IgD-negative memory B cell (primary cell): ENCODE measurements at regions not wholly inside any gene's neighbourhood (a gene's known extent, or its start where the extent isn't known, plus 50 kb on each side); places are given as distances from the start of the nearest gene placed in this dataset.

Experiments used
- H3K27ac Mint-ChIP-seq, 3 donors: one replicate each; pipeline ENCODE4 v1.8.0; 2020 to 2022; ENCODE audit warnings: mild to moderate bottlenecking in 3 of 3, mixed read lengths in 3 of 3, moderate library complexity in 1 of 3
- H3K27me3 Mint-ChIP-seq: one replicate; pipeline ENCODE4 v1.8.0; 2021; ENCODE audit warnings: mixed read lengths
- H3K36me3 Mint-ChIP-seq: one replicate; pipeline ENCODE4 v1.8.0; 2020; ENCODE audit warnings: mild to moderate bottlenecking, mixed read lengths
- H3K4me1 Mint-ChIP-seq, 3 donors: one replicate each; pipeline ENCODE4 v1.8.0; 2020 to 2022; ENCODE audit warnings: mixed read lengths in 3 of 3, mild to moderate bottlenecking in 1 of 3
- H3K4me3 Mint-ChIP-seq, 4 donors: one replicate each; pipeline ENCODE4 v1.8.0; 2020 to 2022; ENCODE audit warnings: mild to moderate bottlenecking in 4 of 4, mixed read lengths in 4 of 4, moderate library complexity in 3 of 4
- H3K9me3 Mint-ChIP-seq, 3 donors: one replicate each; pipeline ENCODE4 v1.8.0; 2020 to 2021; ENCODE audit warnings: mixed read lengths in 3 of 3, mild to moderate bottlenecking in 1 of 3

GRCh38 chr10:44309939-44310761 lies 74.7 kb downstream of the CXCL12 start:
- peak overlapping the region in 2 of 4 donors; percentile 22 to 73 for H3K4me3 Mint-ChIP-seq
- peaks cover 2% of the 10 kb centered on the region for H3K36me3 Mint-ChIP-seq
- H3K27me3 Mint-ChIP-seq = peaks cover 14% of the 10 kb centered on the region
- H3K9me3 Mint-ChIP-seq = peaks cover 0 to 2% (median 0%) of the 10 kb centered on the region in 3 donors
- H3K27ac Mint-ChIP-seq = peak overlapping the region in 2 of 3 donors; percentile 77 to 93
- H3K4me1 Mint-ChIP-seq = peaks cover 5 to 6% (median 5%) of the 10 kb centered on the region in 3 donors

GRCh38 chr10:44309361-44309760 lies 75.5 kb downstream of the CXCL12 start:
- H3K36me3 Mint-ChIP-seq = peaks cover 2% of the 10 kb centered on the region
- H3K4me1 Mint-ChIP-seq = peaks cover 5 to 6% (median 5%) of the 10 kb centered on the region in 3 donors
- peaks cover 14% of the 10 kb centered on the region for H3K27me3 Mint-ChIP-seq
- H3K4me3 Mint-ChIP-seq = no peak overlapping the region
- peaks cover 0 to 3% (median 2%) of the 10 kb centered on the region in 3 donors for H3K9me3 Mint-ChIP-seq
- no peak overlapping the region for H3K27ac Mint-ChIP-seq

DNA sequence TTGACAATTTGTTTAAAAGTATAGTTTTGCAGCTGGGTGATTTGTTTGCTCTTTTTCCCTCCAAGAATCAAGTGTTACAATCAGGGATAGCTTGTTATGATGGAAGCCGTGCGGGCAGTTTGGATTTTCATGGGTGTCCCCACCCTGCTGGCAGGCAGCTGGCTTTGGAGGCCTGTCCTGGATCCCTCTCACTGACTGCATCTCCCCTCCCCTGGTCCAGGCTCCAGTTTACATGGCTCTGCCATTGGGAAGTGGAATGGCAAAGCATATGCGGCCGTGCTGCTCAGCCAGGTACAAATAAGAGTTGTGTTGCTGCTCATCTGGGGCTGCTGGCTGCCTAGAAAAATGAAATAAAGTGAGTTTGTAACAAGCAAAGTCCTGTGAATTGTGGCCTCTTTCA lies 76.0 kb downstream of the CXCL12 start:
- H3K4me1 Mint-ChIP-seq = peaks cover 5 to 6% (median 5%) of the 10 kb centered on the region in 3 donors
- no peaks in the 10 kb centered on the region for H3K36me3 Mint-ChIP-seq
- H3K27me3 Mint-ChIP-seq = peaks cover 13% of the 10 kb centered on the region
- peaks cover 0 to 7% (median 3%) of the 10 kb centered on the region in 3 donors for H3K9me3 Mint-ChIP-seq
- peak overlapping the region in 1 of 4 donors; percentile 58 for H3K4me3 Mint-ChIP-seq
- H3K27ac Mint-ChIP-seq = no peak overlapping the region

DNA sequence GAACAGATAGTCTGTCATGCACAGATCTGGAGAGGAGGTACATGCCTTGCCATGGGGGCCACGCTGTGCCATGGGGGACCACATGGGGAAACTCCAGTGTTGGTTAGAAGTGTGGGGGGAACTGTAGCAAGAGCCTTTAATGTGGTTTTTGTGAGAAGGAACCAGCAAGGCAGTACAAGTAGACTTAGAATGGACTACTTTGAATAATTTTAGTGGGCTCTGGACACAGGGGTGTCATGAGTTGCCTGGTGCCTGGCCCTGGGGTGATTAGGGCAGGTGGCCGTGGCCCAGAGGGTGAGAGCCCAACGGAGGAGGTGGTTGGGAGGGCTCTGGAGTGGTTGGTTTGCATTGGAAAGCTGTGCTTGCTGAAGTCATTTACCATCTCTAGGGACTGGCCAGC lies 77.2 kb downstream of the CXCL12 start:
- no peaks in the 10 kb centered on the region for H3K36me3 Mint-ChIP-seq
- peaks cover 3 to 9% (median 4%) of the 10 kb centered on the region in 3 donors for H3K9me3 Mint-ChIP-seq
- H3K27ac Mint-ChIP-seq = no peak overlapping the region
- H3K4me1 Mint-ChIP-seq = peaks cover 5 to 6% (median 5%) of the 10 kb centered on the region in 3 donors
- no peak overlapping the region for H3K4me3 Mint-ChIP-seq
- H3K27me3 Mint-ChIP-seq = peaks cover 13% of the 10 kb centered on the region

GRCh38 chr10:44306762-44307161 lies 78.1 kb downstream of the CXCL12 start:
- Mint-ChIP-seq H3K4me3 (no peak overlapping the region), H3K27me3 (peaks cover 10% of the 10 kb centered on the region), H3K27ac (no peak overlapping the region), H3K36me3 (no peaks in the 10 kb centered on the region), H3K4me1 (peaks cover 5 to 6% (median 5%) of the 10 kb centered on the region in 3 donors), H3K9me3 (peaks cover 3 to 9% (median 5%) of the 10 kb centered on the region in 3 donors)

- Mint-ChIP-seq H3K9me3 (peaks cover 3 to 9% (median 5%) of the 10 kb centered on the region in 3 donors), H3K4me1 (peaks cover 1 to 3% (median 2%) of the 10 kb centered on the region in 3 donors), H3K27ac (no peak overlapping the region), H3K4me3 (no peak overlapping the region), H3K27me3 (peaks cover 5% of the 10 kb centered on the region), H3K36me3 (peaks cover under 1% of the 10 kb centered on the region)
Measured at GRCh38 chr10:44306147-44306710, 78.7 kb downstream of the CXCL12 start.

GRCh38 chr10:44301781-44302355 lies 83.0 kb downstream of the CXCL12 start:
- Mint-ChIP-seq H3K9me3 (peaks cover 3 to 9% (median 5%) of the 10 kb centered on the region in 3 donors), H3K27ac (no peak overlapping the region), H3K4me3 (no peak overlapping the region), H3K36me3 (peaks cover 2% of the 10 kb centered on the region), H3K27me3 (peaks cover 5% of the 10 kb centered on the region), H3K4me1 (no peaks in the 10 kb centered on the region)

DNA sequence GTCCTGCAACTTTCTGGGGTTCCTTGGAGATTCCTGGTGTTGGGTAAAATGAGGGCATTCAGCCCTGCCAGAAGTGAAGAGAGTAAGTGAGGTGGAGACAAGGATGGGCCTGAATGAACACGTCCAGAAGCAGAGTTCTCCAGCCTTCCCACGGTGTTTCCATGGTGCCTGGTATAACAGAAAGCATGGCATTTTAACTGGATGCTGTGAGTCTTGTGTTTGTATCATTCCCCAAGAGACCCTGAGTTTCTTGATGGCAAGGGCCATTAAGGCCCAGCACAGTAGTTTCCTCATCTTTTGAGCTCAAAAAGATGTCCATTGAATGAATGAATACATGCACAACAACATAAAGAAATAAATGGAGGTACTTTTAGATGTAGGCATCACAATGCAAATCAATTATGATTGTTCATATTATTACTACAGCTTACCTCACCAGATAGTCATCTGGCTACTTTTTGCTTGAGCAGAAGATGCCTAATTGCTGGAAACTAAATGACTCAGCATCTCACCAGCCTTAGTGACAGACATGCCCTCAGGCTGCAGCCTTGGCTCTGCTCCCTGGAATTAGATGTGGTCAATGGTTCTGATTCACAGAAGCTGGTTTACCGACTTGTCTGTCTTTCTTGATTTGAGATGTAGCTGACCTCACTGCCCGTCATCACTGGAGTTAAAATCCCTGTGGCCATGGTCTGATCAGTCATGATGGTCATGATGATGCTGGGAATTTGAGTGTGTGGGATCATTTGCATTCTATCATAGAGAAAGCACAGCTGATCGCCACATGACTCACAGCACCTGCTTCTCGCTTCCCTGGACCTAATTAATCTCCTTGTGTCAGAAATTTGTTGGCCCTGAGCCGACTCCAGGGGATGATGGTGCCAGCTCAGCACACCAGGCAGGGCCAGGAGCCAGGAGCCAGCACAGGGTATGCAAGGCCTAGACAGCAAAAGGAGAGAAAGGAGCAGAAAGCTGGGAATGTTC lies 83.9 kb downstream of the CXCL12 start:
- peaks cover 9% of the 10 kb centered on the region for H3K27me3 Mint-ChIP-seq
- peaks cover 2% of the 10 kb centered on the region for H3K36me3 Mint-ChIP-seq
- H3K9me3 Mint-ChIP-seq = peaks cover 3 to 7% (median 5%) of the 10 kb centered on the region in 3 donors
- no peak overlapping the region for H3K27ac Mint-ChIP-seq
- no peak overlapping the region for H3K4me3 Mint-ChIP-seq
- H3K4me1 Mint-ChIP-seq = no peaks in the 10 kb centered on the region

- peaks cover 0 to 5% (median 2%) of the 10 kb centered on the region in 3 donors for H3K9me3 Mint-ChIP-seq
- H3K27me3 Mint-ChIP-seq = peaks cover 6% of the 10 kb centered on the region
- peaks cover 2% of the 10 kb centered on the region for H3K36me3 Mint-ChIP-seq
- H3K4me1 Mint-ChIP-seq = no peaks in the 10 kb centered on the region
- H3K4me3 Mint-ChIP-seq = no peak overlapping the region
- H3K27ac Mint-ChIP-seq = no peak overlapping the region
Measured at GRCh38 chr10:44298713-44299112, 86.2 kb downstream of the CXCL12 start.

GRCh38 chr10:44297963-44298362 lies 86.9 kb downstream of the CXCL12 start:
- peaks cover 0 to 4% (median 0%) of the 10 kb centered on the region in 3 donors for H3K9me3 Mint-ChIP-seq
- no peaks in the 10 kb centered on the region for H3K4me1 Mint-ChIP-seq
- H3K4me3 Mint-ChIP-seq = no peak overlapping the region
- no peak overlapping the region for H3K27ac Mint-ChIP-seq
- H3K36me3 Mint-ChIP-seq = peaks cover 2% of the 10 kb centered on the region
- peaks cover 8% of the 10 kb centered on the region for H3K27me3 Mint-ChIP-seq

GRCh38 chr10:44295644-44296241 lies 89.2 kb downstream of the CXCL12 start:
- no peaks in the 10 kb centered on the region for H3K4me1 Mint-ChIP-seq
- no peak overlapping the region for H3K27ac Mint-ChIP-seq
- peaks cover 19% of the 10 kb centered on the region for H3K27me3 Mint-ChIP-seq
- no peak overlapping the region for H3K4me3 Mint-ChIP-seq
- no peaks in the 10 kb centered on the region for H3K36me3 Mint-ChIP-seq
- H3K9me3 Mint-ChIP-seq = peaks cover 0 to 4% (median 0%) of the 10 kb centered on the region in 3 donors

DNA sequence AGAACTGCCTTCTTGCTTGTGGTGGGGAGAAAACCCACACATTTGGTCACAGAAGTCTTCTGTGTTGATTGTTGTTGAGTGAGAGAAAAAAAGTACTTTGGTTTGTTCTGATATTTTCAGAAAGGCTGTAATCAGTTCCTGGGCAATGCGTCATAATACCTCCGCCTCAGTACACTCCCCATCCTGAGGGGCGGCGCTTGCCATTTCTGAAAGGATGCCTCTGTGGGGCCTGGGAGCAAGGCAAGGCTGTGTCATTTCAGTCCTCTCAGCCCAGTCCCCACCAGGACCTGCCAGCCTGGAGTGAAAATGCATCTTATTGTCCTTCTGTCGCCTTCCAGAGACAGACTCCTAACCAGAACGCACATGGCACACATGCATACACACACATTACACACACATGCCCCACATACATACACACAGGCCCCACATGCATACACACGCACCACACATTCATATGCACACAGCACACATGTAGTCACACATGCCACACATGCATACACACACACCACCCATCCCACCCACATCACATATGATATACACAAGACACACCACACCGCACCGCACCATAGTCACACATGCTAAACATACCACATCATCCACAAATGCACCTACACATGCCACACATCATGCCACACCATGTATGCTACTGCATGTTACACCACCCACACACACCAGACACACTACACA lies 90.0 kb downstream of the CXCL12 start:
- no peak overlapping the region for H3K27ac Mint-ChIP-seq
- peaks cover 0 to 4% (median 0%) of the 10 kb centered on the region in 3 donors for H3K9me3 Mint-ChIP-seq
- H3K4me1 Mint-ChIP-seq = no peaks in the 10 kb centered on the region
- peaks cover 19% of the 10 kb centered on the region for H3K27me3 Mint-ChIP-seq
- no peak overlapping the region for H3K4me3 Mint-ChIP-seq
- H3K36me3 Mint-ChIP-seq = no peaks in the 10 kb centered on the region

DNA sequence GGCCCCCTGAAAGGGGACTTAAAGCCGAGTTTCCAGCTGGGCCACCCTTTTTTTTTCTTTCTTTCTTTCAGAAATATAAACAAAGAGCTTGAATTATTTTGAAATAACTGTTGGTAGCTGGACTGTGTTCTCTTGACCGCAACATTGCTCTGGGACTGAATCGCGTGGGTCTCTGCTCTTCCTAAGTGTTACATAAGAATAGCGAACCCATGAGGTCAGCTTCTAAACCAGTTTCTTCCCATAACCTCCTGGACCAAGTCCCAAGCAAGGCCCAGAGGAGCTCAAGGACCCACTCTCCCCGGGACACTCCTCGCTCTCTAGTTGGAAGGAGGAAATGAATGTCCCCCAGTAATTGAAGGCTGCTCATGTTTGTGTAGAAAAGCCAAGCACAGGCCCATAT lies 91.1 kb downstream of the CXCL12 start:
- peaks cover 19% of the 10 kb centered on the region for H3K27me3 Mint-ChIP-seq
- no peaks in the 10 kb centered on the region for H3K4me1 Mint-ChIP-seq
- H3K9me3 Mint-ChIP-seq = peaks cover 0 to 4% (median 0%) of the 10 kb centered on the region in 3 donors
- no peak overlapping the region for H3K4me3 Mint-ChIP-seq
- no peaks in the 10 kb centered on the region for H3K36me3 Mint-ChIP-seq
- H3K27ac Mint-ChIP-seq = no peak overlapping the region
